ENCODE measurements at regions not wholly inside any gene's neighbourhood (a gene's known extent, or its start where the extent isn't known, plus 50 kb on each side); places are given as distances from the start of the nearest gene placed in this dataset.
"Not testable (repeated sequence)": the region's sequence is repeated elsewhere in the genome, so short reads cannot be mapped to it uniquely, and the experiment has no call there.

DNA sequence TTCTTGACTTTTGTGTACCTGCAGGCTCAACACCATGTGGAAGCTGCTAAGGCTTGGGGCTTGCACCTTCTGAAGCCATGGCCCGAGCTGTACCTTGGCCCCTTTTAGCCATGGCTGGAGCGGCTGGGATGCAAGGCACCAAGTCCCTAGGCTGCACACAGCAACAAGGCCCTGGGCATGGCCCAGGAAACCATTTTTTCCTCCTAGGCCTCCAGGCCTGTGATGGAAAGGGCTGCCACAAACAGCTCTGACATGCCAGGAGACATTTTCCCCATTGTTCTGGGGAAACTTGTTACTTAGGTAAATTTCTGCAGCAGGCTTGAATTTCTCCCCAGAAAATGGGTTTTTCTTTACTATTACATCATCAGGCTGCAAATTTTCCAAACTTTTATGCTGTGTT, 387.4 kb downstream of the GBA3 start:
- TF ChIP-seq, protein P1, sequence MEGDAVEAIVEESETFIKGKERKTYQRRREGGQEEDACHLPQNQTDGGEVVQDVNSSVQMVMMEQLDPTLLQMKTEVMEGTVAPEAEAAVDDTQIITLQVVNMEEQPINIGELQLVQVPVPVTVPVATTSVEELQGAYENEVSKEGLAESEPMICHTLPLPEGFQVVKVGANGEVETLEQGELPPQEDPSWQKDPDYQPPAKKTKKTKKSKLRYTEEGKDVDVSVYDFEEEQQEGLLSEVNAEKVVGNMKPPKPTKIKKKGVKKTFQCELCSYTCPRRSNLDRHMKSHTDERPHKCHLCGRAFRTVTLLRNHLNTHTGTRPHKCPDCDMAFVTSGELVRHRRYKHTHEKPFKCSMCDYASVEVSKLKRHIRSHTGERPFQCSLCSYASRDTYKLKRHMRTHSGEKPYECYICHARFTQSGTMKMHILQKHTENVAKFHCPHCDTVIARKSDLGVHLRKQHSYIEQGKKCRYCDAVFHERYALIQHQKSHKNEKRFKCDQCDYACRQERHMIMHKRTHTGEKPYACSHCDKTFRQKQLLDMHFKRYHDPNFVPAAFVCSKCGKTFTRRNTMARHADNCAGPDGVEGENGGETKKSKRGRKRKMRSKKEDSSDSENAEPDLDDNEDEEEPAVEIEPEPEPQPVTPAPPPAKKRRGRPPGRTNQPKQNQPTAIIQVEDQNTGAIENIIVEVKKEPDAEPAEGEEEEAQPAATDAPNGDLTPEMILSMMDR (IDR thresholded peaks at IDR 0.05), result not testable (repeated sequence)
- TF ChIP-seq POLR2AphosphoS5, EP300 (IDR thresholded peaks at IDR 0.05): not testable (repeated sequence)
